ENCODE measurements at regions not wholly inside any gene's neighbourhood (a gene's known extent, or its start where the extent isn't known, plus 50 kb on each side); places are given as distances from the start of the nearest gene placed in this dataset.

GRCh38 chr2:105554235-105554634, 155.4 kb upstream of the FHL2 start:
- no peaks in the 10 kb centered on the region for H3K4me1 Mint-ChIP-seq
- H3K27ac Mint-ChIP-seq = no peak overlapping the region
- H3K9me3 Mint-ChIP-seq = no peaks in the 10 kb centered on the region
- H3K4me3 Mint-ChIP-seq = no peak overlapping the region
- TF ChIP-seq CTCF (IDR thresholded peaks at IDR 0.05) = no peak
- H3K36me3 Mint-ChIP-seq (ENCODE audit: low read depth) = no peaks in the 10 kb centered on the region
- peaks cover 24% of the 10 kb centered on the region for H3K27me3 Mint-ChIP-seq (ENCODE audit: low read depth, poor library complexity)
- no peak for DNase-seq

GRCh38 chr2:105553538-105554196, 154.8 kb upstream of the FHL2 start:
- DNase-seq = no peak
- H3K9me3 Mint-ChIP-seq = no peaks in the 10 kb centered on the region
- no peaks in the 10 kb centered on the region for H3K36me3 Mint-ChIP-seq (ENCODE audit: low read depth)
- H3K27ac Mint-ChIP-seq = no peak overlapping the region
- no peak overlapping the region for H3K4me3 Mint-ChIP-seq
- H3K27me3 Mint-ChIP-seq (ENCODE audit: low read depth, poor library complexity) = peaks cover 23% of the 10 kb centered on the region
- no peak for TF ChIP-seq CTCF (IDR thresholded peaks at IDR 0.05)
- H3K4me1 Mint-ChIP-seq = no peaks in the 10 kb centered on the region

- no peak for DNase-seq
- Mint-ChIP-seq H3K4me1 (peaks cover 28% of the 10 kb centered on the region), H3K36me3 (ENCODE audit: low read depth) (no peaks in the 10 kb centered on the region), H3K27ac (no peak overlapping the region), H3K9me3 (no peaks in the 10 kb centered on the region), H3K27me3 (ENCODE audit: low read depth, poor library complexity) (peaks cover 6% of the 10 kb centered on the region), H3K4me3 (no peak overlapping the region)
- TF ChIP-seq CTCF (IDR thresholded peaks at IDR 0.05) = no peak
These were observed 147.8 kb upstream of the FHL2 start for GRCh38 chr2:105546628-105546974.

- H3K9me3 Mint-ChIP-seq = no peaks in the 10 kb centered on the region
- H3K4me1 Mint-ChIP-seq = peaks cover 29% of the 10 kb centered on the region
- no peak overlapping the region for H3K4me3 Mint-ChIP-seq
- no peaks in the 10 kb centered on the region for H3K36me3 Mint-ChIP-seq (ENCODE audit: low read depth)
- peak; percentile 82 for DNase-seq
- peak; percentile 86 for TF ChIP-seq CTCF (IDR thresholded peaks at IDR 0.05)
- H3K27ac Mint-ChIP-seq = no peak overlapping the region
- peaks cover 6% of the 10 kb centered on the region for H3K27me3 Mint-ChIP-seq (ENCODE audit: low read depth, poor library complexity)
These were observed 147.1 kb upstream of the FHL2 start for GRCh38 chr2:105545730-105546627.

- peaks cover 29% of the 10 kb centered on the region for H3K4me1 Mint-ChIP-seq
- H3K27ac Mint-ChIP-seq = no peak overlapping the region
- TF ChIP-seq CTCF (IDR thresholded peaks at IDR 0.05) = no peak
- peaks cover 6% of the 10 kb centered on the region for H3K27me3 Mint-ChIP-seq (ENCODE audit: low read depth, poor library complexity)
- H3K36me3 Mint-ChIP-seq (ENCODE audit: low read depth) = no peaks in the 10 kb centered on the region
- no peak for DNase-seq
- H3K4me3 Mint-ChIP-seq = no peak overlapping the region
- no peaks in the 10 kb centered on the region for H3K9me3 Mint-ChIP-seq
These were observed 145.9 kb upstream of the FHL2 start for GRCh38 chr2:105544591-105545377.

Measured in nephron progenitor cell (in vitro differentiated cells).